Fibroblast of mammary gland (primary cell): ENCODE measurements at regions not wholly inside any gene's neighbourhood (a gene's known extent, or its start where the extent isn't known, plus 50 kb on each side); places are given as distances from the start of the nearest gene placed in this dataset.

Source experiments
- DNase-seq: peaks from one replicate; pipeline ENCODE4 v3.0.0-alpha.2; 2010; ENCODE audit warnings: low read depth
- H3K4me3 ChIP-seq: 2 replicates; pipeline ENCODE4 v1.5.1; 2011; ENCODE audit warnings: low read depth, mild to moderate bottlenecking, low read length, moderate library complexity; ENCODE audit not compliant: control insufficient read depth
- TF ChIP-seq, protein P1 (sequence below): conservative IDR thresholded peaks from 2 replicates; pipeline ENCODE4 v1.5.1; 2011; ENCODE audit warnings: low read depth, low read length, inconsistent platforms; ENCODE audit not compliant: control insufficient read depth, insufficient read depth

DNA sequence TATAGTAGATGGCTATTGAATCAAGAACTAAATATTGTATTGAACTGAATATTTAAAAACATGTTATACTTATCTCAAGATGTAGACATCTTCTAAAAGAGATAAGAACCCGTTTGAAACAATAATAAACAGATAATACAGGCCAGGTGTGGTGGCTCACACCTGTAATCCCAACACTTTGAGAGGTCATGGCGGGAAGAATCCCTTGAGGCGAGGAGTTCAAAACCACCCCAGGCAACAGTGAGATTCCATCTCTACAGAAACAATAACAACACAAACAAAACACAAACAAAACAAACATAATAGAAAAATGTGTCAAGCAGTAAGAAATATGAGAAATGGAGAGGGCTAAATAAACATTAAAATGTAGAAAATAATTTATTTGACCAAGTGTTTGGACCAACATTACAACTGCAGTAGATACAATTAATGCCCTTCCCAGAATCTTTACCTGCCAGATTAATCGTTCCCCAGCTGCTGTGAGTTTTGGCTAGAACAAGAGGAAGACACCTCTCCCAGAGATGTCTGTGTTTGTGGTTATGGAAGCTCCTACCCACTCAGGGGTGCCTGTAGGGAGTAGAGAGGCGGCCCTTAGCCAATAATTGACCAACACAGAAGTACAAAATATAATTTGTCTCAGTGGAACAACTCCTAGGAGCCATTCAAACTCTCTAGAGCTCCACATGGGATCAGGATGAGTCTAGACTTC lies 111.9 kb upstream of the AGTR1 start:
- no peak overlapping the region for H3K4me3 ChIP-seq
- TF ChIP-seq, protein P1, sequence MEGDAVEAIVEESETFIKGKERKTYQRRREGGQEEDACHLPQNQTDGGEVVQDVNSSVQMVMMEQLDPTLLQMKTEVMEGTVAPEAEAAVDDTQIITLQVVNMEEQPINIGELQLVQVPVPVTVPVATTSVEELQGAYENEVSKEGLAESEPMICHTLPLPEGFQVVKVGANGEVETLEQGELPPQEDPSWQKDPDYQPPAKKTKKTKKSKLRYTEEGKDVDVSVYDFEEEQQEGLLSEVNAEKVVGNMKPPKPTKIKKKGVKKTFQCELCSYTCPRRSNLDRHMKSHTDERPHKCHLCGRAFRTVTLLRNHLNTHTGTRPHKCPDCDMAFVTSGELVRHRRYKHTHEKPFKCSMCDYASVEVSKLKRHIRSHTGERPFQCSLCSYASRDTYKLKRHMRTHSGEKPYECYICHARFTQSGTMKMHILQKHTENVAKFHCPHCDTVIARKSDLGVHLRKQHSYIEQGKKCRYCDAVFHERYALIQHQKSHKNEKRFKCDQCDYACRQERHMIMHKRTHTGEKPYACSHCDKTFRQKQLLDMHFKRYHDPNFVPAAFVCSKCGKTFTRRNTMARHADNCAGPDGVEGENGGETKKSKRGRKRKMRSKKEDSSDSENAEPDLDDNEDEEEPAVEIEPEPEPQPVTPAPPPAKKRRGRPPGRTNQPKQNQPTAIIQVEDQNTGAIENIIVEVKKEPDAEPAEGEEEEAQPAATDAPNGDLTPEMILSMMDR, result no peak
- DNase-seq, result no peak

DNA sequence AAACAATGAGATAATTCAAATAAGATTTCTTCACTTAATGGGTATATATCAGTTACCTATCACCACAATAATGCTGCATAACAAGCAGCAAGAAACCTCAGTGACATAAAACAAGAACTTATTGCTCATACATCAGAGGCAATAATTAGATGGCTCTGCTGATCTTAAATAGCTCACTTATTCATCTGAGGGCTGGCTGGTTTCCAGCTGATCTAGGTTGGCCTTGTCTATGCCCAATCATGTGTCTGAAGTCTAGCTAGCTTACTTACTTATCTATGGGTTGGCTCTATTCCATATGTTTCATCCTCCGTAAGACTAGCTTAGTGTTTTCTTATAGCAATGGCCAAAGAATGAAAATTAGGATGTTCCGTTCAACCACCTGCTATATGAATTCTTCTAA lies 109.4 kb upstream of the AGTR1 start:
- H3K4me3 ChIP-seq, result no peak overlapping the region
- TF ChIP-seq, protein P1, result no peak
- no peak for DNase-seq

DNA sequence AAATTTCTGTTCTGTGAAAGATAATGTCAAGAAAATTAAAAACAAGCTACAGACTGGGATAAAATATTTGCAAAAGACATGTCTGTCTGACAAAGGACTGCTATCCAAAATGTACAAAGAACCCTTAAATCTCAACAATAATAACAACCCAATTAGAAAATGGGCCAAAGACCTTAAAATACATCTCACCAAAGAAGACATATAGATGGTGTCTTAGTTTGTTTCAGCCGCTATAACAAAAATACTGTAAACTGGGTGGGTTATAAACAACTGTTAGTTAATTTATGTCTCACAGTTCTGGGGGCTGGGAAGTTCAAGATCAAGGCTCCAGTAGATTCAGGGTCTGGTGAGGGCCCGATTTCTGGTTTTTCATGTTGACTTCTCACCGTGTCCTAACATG lies 106.2 kb upstream of the AGTR1 start:
- DNase-seq, result no peak
- TF ChIP-seq, protein P1, result no peak
- H3K4me3 ChIP-seq, result no peak overlapping the region

DNA sequence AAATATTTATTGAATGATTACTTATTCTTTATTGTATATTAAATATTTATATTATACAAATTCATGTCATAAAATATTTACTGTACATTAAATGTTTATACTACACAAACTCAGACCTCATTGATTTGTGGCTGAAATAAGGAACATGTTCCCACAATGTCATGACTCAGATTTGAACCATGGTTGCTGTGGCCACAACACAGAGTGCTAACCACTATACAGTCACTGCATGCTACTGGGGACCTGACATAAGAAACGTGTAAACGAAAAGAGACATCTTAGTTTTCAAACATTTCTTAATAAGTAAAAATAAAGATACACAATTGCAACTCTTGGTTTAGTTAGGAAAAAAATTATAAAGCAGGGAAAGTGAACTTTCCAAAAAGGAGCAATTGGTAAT lies 99.1 kb upstream of the AGTR1 start:
- DNase-seq, result peak; percentile 39
- no peak overlapping the region for H3K4me3 ChIP-seq
- TF ChIP-seq, protein P1, result no peak

DNA sequence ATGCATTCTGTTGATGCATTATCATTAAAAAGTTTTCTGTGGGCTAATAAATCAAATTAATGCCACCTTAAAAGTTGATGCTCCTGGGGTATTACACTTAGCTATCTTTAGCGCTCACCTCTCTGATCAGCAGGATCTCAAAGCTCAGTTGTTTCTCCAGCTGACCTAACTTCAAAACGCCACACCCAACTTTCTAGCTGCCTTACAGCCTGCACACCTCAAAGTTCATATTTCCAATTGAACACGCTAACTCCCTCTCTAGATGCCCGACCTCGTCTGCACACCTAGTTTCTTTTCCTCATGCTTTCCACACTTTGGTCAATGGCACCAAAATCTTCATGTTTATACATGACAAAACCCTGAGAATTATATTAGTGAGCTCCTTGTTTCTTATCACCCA lies 98.2 kb upstream of the AGTR1 start:
- TF ChIP-seq, protein P1, result no peak
- DNase-seq, result no peak
- H3K4me3 ChIP-seq, result no peak overlapping the region

DNA sequence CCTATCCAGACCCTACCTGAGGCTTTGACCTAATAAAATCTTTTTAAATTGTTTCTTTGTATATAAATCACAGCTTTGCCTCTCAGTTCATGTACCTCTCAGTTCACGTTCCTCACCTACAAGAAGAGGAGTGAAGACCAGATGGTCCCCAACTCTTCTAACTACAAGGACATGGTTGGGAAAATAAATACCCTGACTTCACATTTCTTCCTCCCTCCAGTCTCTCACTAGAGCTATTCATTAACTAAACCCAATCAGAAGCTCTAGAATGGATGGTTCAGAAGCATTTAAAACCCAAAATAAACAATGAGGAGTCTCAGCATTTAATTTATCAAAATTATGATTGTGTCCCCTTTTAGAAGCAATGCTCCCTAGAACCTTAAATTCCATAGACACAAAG lies 97.3 kb upstream of the AGTR1 start:
- no peak for DNase-seq
- TF ChIP-seq, protein P1, result no peak
- H3K4me3 ChIP-seq, result no peak overlapping the region
